K562 (cell line): ENCODE measurements at regions not wholly inside any gene's neighbourhood (a gene's known extent, or its start where the extent isn't known, plus 50 kb on each side); places are given as distances from the start of the nearest gene placed in this dataset.

Experiments used
- NFRKB ChIP-seq: fragments of 450-650 bp; IDR thresholded peaks from 2 replicates; pipeline ENCODE4 v1.6.1; 2016; ENCODE audit warnings: low read depth
- REST ChIP-seq, 2 experiments: fragments of 450-650 bp; formaldehyde crosslinking in 1 of 2; IDR thresholded peaks; 2 replicates each; pipeline versions ENCODE4 v1.4.0 to v1.6.1; 2014 to 2020; ENCODE audit warnings: mild to moderate bottlenecking in 2 of 2, borderline replicate concordance in 1 of 2, low read depth in 1 of 2
- USF2 ChIP-seq: sonication (generic); formaldehyde crosslinking; IDR thresholded peaks from 2 replicates; pipeline ENCODE4 v1.5.0; 2020; ENCODE audit warnings: missing genetic modification reagents
- TF ChIP-seq, protein P1 (sequence below): IDR thresholded peaks from 3 replicates; pipeline ENCODE4 v1.6.1; 2011; ENCODE audit warnings: borderline replicate concordance, mild to moderate bottlenecking, moderate library complexity; ENCODE audit not compliant: insufficient read length; ENCODE audit errors: extremely low read depth

- no peak for TF ChIP-seq REST (IDR thresholded peaks at IDR 0.05; ENCODE audit: borderline replicate concordance)
- no peak for TF ChIP-seq REST (CRISPR knock-in tag; IDR thresholded peaks at IDR 0.05; ENCODE audit: low read depth)
- TF ChIP-seq USF2: no peak
- TF ChIP-seq NFRKB: no peak
- TF ChIP-seq, protein P1, sequence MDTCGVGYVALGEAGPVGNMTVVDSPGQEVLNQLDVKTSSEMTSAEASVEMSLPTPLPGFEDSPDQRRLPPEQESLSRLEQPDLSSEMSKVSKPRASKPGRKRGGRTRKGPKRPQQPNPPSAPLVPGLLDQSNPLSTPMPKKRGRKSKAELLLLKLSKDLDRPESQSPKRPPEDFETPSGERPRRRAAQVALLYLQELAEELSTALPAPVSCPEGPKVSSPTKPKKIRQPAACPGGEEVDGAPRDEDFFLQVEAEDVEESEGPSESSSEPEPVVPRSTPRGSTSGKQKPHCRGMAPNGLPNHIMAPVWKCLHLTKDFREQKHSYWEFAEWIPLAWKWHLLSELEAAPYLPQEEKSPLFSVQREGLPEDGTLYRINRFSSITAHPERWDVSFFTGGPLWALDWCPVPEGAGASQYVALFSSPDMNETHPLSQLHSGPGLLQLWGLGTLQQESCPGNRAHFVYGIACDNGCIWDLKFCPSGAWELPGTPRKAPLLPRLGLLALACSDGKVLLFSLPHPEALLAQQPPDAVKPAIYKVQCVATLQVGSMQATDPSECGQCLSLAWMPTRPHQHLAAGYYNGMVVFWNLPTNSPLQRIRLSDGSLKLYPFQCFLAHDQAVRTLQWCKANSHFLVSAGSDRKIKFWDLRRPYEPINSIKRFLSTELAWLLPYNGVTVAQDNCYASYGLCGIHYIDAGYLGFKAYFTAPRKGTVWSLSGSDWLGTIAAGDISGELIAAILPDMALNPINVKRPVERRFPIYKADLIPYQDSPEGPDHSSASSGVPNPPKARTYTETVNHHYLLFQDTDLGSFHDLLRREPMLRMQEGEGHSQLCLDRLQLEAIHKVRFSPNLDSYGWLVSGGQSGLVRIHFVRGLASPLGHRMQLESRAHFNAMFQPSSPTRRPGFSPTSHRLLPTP: no peak
Measured at GRCh38 chr7:136618818-136619217, 249.6 kb upstream of the CHRM2 start (continued).
